HFFc6 (cell line): ENCODE measurements at regions not wholly inside any gene's neighbourhood (a gene's known extent, or its start where the extent isn't known, plus 50 kb on each side); places are given as distances from the start of the nearest gene placed in this dataset.

Experiments used
- DNase-seq: peaks from one replicate; pipeline ENCODE4 v3.0.0-alpha.2; 2018
- H3K27ac Mint-ChIP-seq: 2 replicates; pipeline ENCODE4 v1.8.0; 2020; ENCODE audit warnings: mild to moderate bottlenecking, mixed read lengths
- H3K27me3 Mint-ChIP-seq: 2 replicates; pipeline ENCODE4 v1.8.0; 2021; ENCODE audit warnings: mild to moderate bottlenecking, moderate library complexity, mixed read lengths; ENCODE audit not compliant: insufficient read depth
- H3K36me3 Mint-ChIP-seq: 2 replicates; pipeline ENCODE4 v1.8.0; 2021; ENCODE audit warnings: low read depth, mixed read lengths
- H3K4me1 Mint-ChIP-seq: 2 replicates; pipeline ENCODE4 v1.8.0; 2020; ENCODE audit warnings: low read depth, mixed read lengths
- H3K4me3 Mint-ChIP-seq: 2 replicates; pipeline ENCODE4 v1.8.0; 2020; ENCODE audit warnings: mild to moderate bottlenecking, moderate library complexity, mixed read lengths
- H3K9me3 Mint-ChIP-seq: 2 replicates; pipeline ENCODE4 v1.8.0; 2020; ENCODE audit warnings: mild to moderate bottlenecking, mixed read lengths
- CTCF ChIP-seq: fragments of 200-600 bp; sonication (generic); IDR thresholded peaks from 2 replicates; pipeline ENCODE4 v1.5.0; 2021; ENCODE audit warnings: antibody characterized with exemption, mild to moderate bottlenecking

GRCh38 chr2:104200533-104201168 lies 653.3 kb upstream of the POU3F3 start:
- Mint-ChIP-seq H3K27me3 (no peaks in the 10 kb centered on the region), H3K27ac (no peak overlapping the region), H3K9me3 (peaks cover 15% of the 10 kb centered on the region), H3K4me1 (no peaks in the 10 kb centered on the region), H3K36me3 (no peaks in the 10 kb centered on the region), H3K4me3 (no peak overlapping the region)
- no peak for DNase-seq
- TF ChIP-seq CTCF, result no peak

DNA sequence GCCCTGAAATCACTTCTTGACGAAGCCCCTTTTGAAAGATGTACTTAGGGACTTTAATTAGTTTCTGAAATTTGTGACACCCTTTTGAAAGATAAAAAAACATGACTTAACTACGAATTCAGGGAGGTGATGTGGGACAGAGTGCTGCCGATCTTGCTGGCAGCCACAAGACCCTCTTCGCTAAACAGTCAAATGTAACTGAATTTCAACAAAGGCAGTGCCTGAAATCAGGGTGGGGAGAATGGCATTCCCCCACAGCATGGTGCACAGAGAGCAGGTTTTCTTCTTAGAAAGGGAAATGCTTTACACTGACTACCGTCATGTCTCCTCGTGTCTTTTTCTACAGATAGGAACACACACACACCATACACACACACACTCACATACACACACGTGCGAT lies 640.2 kb upstream of the POU3F3 start:
- H3K4me1 Mint-ChIP-seq, result no peaks in the 10 kb centered on the region
- H3K27me3 Mint-ChIP-seq, result no peaks in the 10 kb centered on the region
- no peak overlapping the region for H3K4me3 Mint-ChIP-seq
- DNase-seq, result no peak
- no peak overlapping the region for H3K27ac Mint-ChIP-seq
- H3K36me3 Mint-ChIP-seq, result no peaks in the 10 kb centered on the region
- peaks cover 40% of the 10 kb centered on the region for H3K9me3 Mint-ChIP-seq
- no peak for TF ChIP-seq CTCF

- no peaks in the 10 kb centered on the region for H3K4me1 Mint-ChIP-seq
- DNase-seq, result no peak
- peaks cover 45% of the 10 kb centered on the region for H3K9me3 Mint-ChIP-seq
- TF ChIP-seq CTCF, result no peak
- H3K27me3 Mint-ChIP-seq, result no peaks in the 10 kb centered on the region
- no peak overlapping the region for H3K4me3 Mint-ChIP-seq
- H3K27ac Mint-ChIP-seq, result no peak overlapping the region
- H3K36me3 Mint-ChIP-seq, result no peaks in the 10 kb centered on the region
These were observed 638.4 kb upstream of the POU3F3 start for GRCh38 chr2:104215269-104216161.

- Mint-ChIP-seq H3K4me3 (no peak overlapping the region), H3K27me3 (peaks cover 2% of the 10 kb centered on the region), H3K4me1 (no peaks in the 10 kb centered on the region), H3K36me3 (no peaks in the 10 kb centered on the region; the same call in 1 of the 2 replicates), H3K9me3 (peaks cover 52% of the 10 kb centered on the region), H3K27ac (no peak overlapping the region)
- DNase-seq, result no peak
- no peak for TF ChIP-seq CTCF
These were observed 620.3 kb upstream of the POU3F3 start for GRCh38 chr2:104233591-104233990.

GRCh38 chr2:104236491-104236890 lies 617.4 kb upstream of the POU3F3 start:
- H3K4me3 Mint-ChIP-seq, result no peak overlapping the region
- peaks cover 45% of the 10 kb centered on the region for H3K9me3 Mint-ChIP-seq
- DNase-seq, result no peak
- no peaks in the 10 kb centered on the region; the same call in none of the 2 replicates for H3K27me3 Mint-ChIP-seq
- TF ChIP-seq CTCF, result no peak
- no peaks in the 10 kb centered on the region; the same call in 1 of the 2 replicates for H3K36me3 Mint-ChIP-seq
- H3K4me1 Mint-ChIP-seq, result no peaks in the 10 kb centered on the region
- H3K27ac Mint-ChIP-seq, result no peak overlapping the region
